Skeletal muscle satellite cell (primary cell): ENCODE measurements at regions not wholly inside any gene's neighbourhood (a gene's known extent, or its start where the extent isn't known, plus 50 kb on each side); places are given as distances from the start of the nearest gene placed in this dataset.

ENCODE experiments used
- H3K27me3 ChIP-seq: 2 replicates; pipeline ENCODE4 v1.7.0; 2013; ENCODE audit warnings: low read length; ENCODE audit not compliant: control insufficient read depth, insufficient read depth
- H3K36me3 ChIP-seq: 2 replicates; pipeline ENCODE4 v1.7.0; 2013; ENCODE audit warnings: mild to moderate bottlenecking, control low read depth, low read length; ENCODE audit not compliant: insufficient read depth
- H3K4me1 ChIP-seq: 2 replicates; pipeline ENCODE4 v1.7.0; 2013; ENCODE audit warnings: low read length; ENCODE audit not compliant: control insufficient read depth, insufficient read depth
- H3K4me2 ChIP-seq: 2 replicates; pipeline ENCODE4 v1.7.0; 2013; ENCODE audit warnings: mild to moderate bottlenecking, low read length
- H3K4me3 ChIP-seq: 2 replicates; pipeline ENCODE4 v1.7.0; 2013; ENCODE audit warnings: low read length
- H3K9ac ChIP-seq: 2 replicates; pipeline ENCODE4 v1.7.0; 2013; ENCODE audit warnings: mild to moderate bottlenecking, low read depth, low read length, moderate library complexity
- H3K9me3 ChIP-seq: replicated peaks from 2 replicates; pipeline ENCODE4 v1.7.0; 2013; ENCODE audit warnings: mild to moderate bottlenecking, control low read depth, low read length

GRCh38 chrX:45400027-45400779 is 199.5 kb upstream of the DIPK2B start:
- no peaks in the 10 kb centered on the region for H3K27me3 ChIP-seq
- no peaks in the 10 kb centered on the region for H3K36me3 ChIP-seq
- H3K4me2 ChIP-seq, result no peak overlapping the region
- H3K4me3 ChIP-seq, result no peak overlapping the region
- peaks cover 8% of the 10 kb centered on the region for H3K9me3 ChIP-seq
- H3K9ac ChIP-seq, result peak overlapping the region; percentile 1
- H3K4me1 ChIP-seq, result no peaks in the 10 kb centered on the region

GRCh38 chrX:45385757-45386156 is 185.1 kb upstream of the DIPK2B start:
- H3K9me3 ChIP-seq, result no peaks in the 10 kb centered on the region
- no peaks in the 10 kb centered on the region for H3K36me3 ChIP-seq
- no peak overlapping the region for H3K9ac ChIP-seq
- H3K27me3 ChIP-seq, result no peaks in the 10 kb centered on the region
- H3K4me1 ChIP-seq, result no peaks in the 10 kb centered on the region
- H3K4me3 ChIP-seq, result no peak overlapping the region
- H3K4me2 ChIP-seq, result no peak overlapping the region

- Histone ChIP-seq H3K9me3 (no peaks in the 10 kb centered on the region), H3K4me2 (no peak overlapping the region), H3K4me1 (no peaks in the 10 kb centered on the region), H3K27me3 (no peaks in the 10 kb centered on the region), H3K4me3 (no peak overlapping the region), H3K9ac (no peak overlapping the region), H3K36me3 (no peaks in the 10 kb centered on the region)
Observed at GRCh38 chrX:45381841-45382240, 181.2 kb upstream of the DIPK2B start.

GRCh38 chrX:45381366-45381765 is 180.7 kb upstream of the DIPK2B start:
- Histone ChIP-seq H3K36me3 (no peaks in the 10 kb centered on the region), H3K4me3 (no peak overlapping the region), H3K27me3 (no peaks in the 10 kb centered on the region)

GRCh38 chrX:45379236-45379635 is 178.6 kb upstream of the DIPK2B start:
- Histone ChIP-seq H3K36me3 (no peaks in the 10 kb centered on the region), H3K4me2 (no peak overlapping the region), H3K4me1 (no peaks in the 10 kb centered on the region), H3K4me3 (no peak overlapping the region), H3K27me3 (no peaks in the 10 kb centered on the region), H3K9me3 (no peaks in the 10 kb centered on the region), H3K9ac (no peak overlapping the region)

More at GRCh38 chrX:45381366-45381765, 180.7 kb upstream of the DIPK2B start:
- H3K9me3 ChIP-seq, result no peaks in the 10 kb centered on the region
- H3K9ac ChIP-seq, result no peak overlapping the region
- H3K4me2 ChIP-seq, result no peak overlapping the region
- no peaks in the 10 kb centered on the region for H3K4me1 ChIP-seq

- Histone ChIP-seq H3K4me3 (no peak overlapping the region), H3K4me1 (no peaks in the 10 kb centered on the region), H3K9me3 (peaks cover 8% of the 10 kb centered on the region), H3K36me3 (no peaks in the 10 kb centered on the region), H3K9ac (no peak overlapping the region), H3K27me3 (no peaks in the 10 kb centered on the region), H3K4me2 (no peak overlapping the region)
Observed at GRCh38 chrX:45372151-45372550, 171.5 kb upstream of the DIPK2B start.

- peaks cover 2% of the 10 kb centered on the region for H3K27me3 ChIP-seq
- H3K9me3 ChIP-seq, result peaks cover 8% of the 10 kb centered on the region
- no peaks in the 10 kb centered on the region for H3K4me1 ChIP-seq
- H3K9ac ChIP-seq, result no peak overlapping the region
- H3K36me3 ChIP-seq, result no peaks in the 10 kb centered on the region
- H3K4me3 ChIP-seq, result no peak overlapping the region
- no peak overlapping the region for H3K4me2 ChIP-seq
Observed at GRCh38 chrX:45368705-45369104, 168.0 kb upstream of the DIPK2B start.

GRCh38 chrX:45363596-45363995 is 162.9 kb upstream of the DIPK2B start:
- Histone ChIP-seq H3K36me3 (no peaks in the 10 kb centered on the region), H3K9ac (no peak overlapping the region), H3K4me2 (no peak overlapping the region), H3K27me3 (peaks cover 2% of the 10 kb centered on the region), H3K9me3 (peaks cover under 1% of the 10 kb centered on the region), H3K4me3 (no peak overlapping the region), H3K4me1 (no peaks in the 10 kb centered on the region)

- no peaks in the 10 kb centered on the region for H3K9me3 ChIP-seq
- no peak overlapping the region for H3K4me2 ChIP-seq
- H3K4me3 ChIP-seq, result no peak overlapping the region
- no peak overlapping the region for H3K9ac ChIP-seq
- no peaks in the 10 kb centered on the region for H3K4me1 ChIP-seq
- no peaks in the 10 kb centered on the region for H3K36me3 ChIP-seq
- H3K27me3 ChIP-seq, result peaks cover 2% of the 10 kb centered on the region
Observed at GRCh38 chrX:45360571-45360970, 159.9 kb upstream of the DIPK2B start.

- Histone ChIP-seq H3K36me3 (no peaks in the 10 kb centered on the region), H3K4me2 (no peak overlapping the region), H3K9ac (no peak overlapping the region), H3K9me3 (no peaks in the 10 kb centered on the region), H3K27me3 (no peaks in the 10 kb centered on the region), H3K4me3 (no peak overlapping the region), H3K4me1 (peaks cover 2% of the 10 kb centered on the region)
Observed at GRCh38 chrX:45358392-45358791, 157.7 kb upstream of the DIPK2B start.

GRCh38 chrX:45353456-45353855 is 152.8 kb upstream of the DIPK2B start:
- no peak overlapping the region for H3K9ac ChIP-seq
- no peaks in the 10 kb centered on the region for H3K9me3 ChIP-seq

GRCh38 chrX:45352611-45353010 is 151.9 kb upstream of the DIPK2B start:
- Histone ChIP-seq H3K36me3 (no peaks in the 10 kb centered on the region), H3K4me2 (no peak overlapping the region), H3K27me3 (no peaks in the 10 kb centered on the region), H3K4me1 (peaks cover 31% of the 10 kb centered on the region), H3K9ac (no peak overlapping the region), H3K9me3 (no peaks in the 10 kb centered on the region), H3K4me3 (no peak overlapping the region)

More at GRCh38 chrX:45353456-45353855, 152.8 kb upstream of the DIPK2B start:
- H3K4me3 ChIP-seq, result no peak overlapping the region
- H3K4me2 ChIP-seq, result no peak overlapping the region
- no peaks in the 10 kb centered on the region for H3K27me3 ChIP-seq
- no peaks in the 10 kb centered on the region for H3K36me3 ChIP-seq
- H3K4me1 ChIP-seq, result peaks cover 24% of the 10 kb centered on the region
